G401.6 (cell line): ENCODE measurements at regions not wholly inside any gene's neighbourhood (a gene's known extent, or its start where the extent isn't known, plus 50 kb on each side); places are given as distances from the start of the nearest gene placed in this dataset.

Experiments used
- FAIRE-seq: peaks from 2 replicates; lab custom pipeline; 2012; peaks lifted over from hg19 to GRCh38; lab: Jason Lieb, UNC

- FAIRE-seq, result no peak
Measured at GRCh38 chr1:194150242-194150641, 963.8 kb upstream of the B3GALT2 start.

DNA sequence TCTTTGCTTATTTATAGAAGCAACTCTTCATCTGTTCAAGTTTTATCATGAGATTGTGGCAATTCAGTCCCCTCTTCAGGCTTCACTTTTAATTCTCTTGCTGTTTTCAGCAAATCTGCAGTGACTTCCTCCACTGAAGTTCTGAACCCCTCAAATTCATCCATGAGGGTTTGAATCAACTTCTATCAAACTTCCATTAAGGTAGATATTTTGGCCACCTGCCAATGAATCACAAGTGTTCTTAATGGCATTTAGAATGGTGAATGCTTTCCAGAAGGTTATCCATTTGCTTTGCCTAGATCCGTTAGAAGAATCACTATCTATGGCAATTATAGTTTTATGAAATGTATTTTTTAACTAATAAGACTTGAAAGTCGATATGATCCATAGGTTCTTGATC lies 946.7 kb upstream of the B3GALT2 start:
- no peak for FAIRE-seq

- no peak for FAIRE-seq
Measured at GRCh38 chr1:194118086-194118485, 931.7 kb upstream of the B3GALT2 start.

DNA sequence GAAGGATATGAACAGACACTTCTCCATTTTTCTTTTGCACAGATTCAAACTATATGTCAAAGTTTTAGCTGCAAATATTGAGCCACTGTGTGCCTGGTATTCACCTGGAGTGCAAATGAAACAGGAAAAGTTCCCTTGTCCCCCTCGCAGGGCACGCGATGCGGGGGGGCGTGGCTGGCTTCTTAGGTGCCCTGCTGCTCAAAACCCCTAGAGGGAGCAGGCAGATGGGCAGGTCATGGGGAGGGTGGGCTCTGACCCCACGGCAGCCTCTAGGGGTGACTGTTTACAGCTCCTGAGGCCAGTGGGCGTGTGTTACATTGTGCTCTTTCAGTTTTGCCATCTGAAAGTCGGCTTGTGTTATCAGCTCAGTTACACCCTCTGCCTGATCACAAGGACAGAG lies 931.2 kb upstream of the B3GALT2 start:
- no peak for FAIRE-seq

DNA sequence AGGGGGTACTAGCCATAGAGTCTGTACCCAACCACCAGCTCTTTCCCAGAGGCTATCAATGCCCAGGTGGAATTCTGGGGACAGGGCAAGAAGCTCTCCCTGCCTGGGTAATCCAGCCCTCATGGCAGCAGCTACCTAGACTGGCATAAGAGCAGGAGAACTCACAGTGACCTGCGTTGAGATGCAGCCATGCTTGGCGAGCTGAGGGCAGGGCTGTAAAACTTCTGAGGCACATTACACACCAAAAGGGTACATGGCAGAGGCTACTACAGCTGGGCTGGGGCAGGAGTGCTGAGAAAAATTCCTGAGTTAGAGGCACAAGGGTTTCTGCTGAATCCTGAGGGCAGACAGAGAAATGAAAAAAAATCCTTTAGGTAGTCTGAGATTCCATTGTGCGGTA lies 927.9 kb upstream of the B3GALT2 start:
- no peak for FAIRE-seq

- no peak for FAIRE-seq
Measured at GRCh38 chr1:194105381-194105780, 919.0 kb upstream of the B3GALT2 start.

DNA sequence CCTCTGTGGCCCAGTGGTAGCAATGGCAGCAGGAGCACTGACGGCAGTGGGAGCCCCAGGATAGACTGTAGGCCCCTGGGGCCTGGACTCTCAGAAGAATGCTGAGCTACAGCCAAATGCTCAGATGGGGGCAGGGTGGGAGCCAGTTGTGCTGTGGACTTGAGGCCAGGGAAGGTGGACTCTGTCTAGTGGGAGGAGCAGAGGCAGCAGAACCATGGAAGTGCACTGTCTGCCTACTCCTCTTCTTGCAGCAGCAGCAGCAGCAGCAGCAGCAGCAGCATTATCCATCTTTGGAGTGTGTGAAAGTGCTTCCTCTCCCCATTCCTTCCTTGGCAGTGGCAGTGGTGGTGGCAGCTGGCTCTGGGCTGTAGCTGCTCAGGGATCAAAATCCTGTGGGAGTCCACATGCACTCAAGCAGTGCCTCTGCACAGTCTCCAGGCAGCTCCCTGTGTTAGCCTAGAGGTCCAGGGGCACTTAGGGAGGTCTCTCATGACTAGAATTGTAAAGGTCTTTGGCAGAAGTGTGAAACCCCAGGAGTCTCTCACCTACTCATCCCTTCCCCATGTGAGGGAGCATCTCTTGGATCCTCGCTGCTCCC lies 917.9 kb upstream of the B3GALT2 start:
- no peak for FAIRE-seq

- FAIRE-seq, result no peak
Measured at GRCh38 chr1:194103516-194104246, 917.3 kb upstream of the B3GALT2 start.

- no peak for FAIRE-seq
Measured at GRCh38 chr1:194103101-194103500, 916.7 kb upstream of the B3GALT2 start.

DNA sequence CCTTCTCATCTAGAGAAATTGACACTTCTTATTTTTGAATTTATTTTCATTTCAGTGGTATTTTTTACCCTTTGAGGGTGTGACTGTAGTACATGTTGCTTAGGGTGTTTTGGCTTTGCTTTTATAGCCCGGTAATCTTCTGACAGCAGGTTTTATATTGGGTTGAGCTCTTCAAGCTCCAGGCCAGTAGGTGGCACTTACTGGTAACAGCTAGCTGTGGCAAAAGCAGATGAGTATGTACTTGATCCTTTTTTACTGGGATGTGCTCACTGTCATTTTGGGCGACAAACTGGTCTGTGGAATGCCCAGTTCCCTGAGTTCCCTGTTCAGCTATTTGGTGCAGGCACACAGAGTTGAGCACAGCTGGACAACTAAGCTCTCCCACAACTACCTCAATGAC lies 916.2 kb upstream of the B3GALT2 start:
- FAIRE-seq, result no peak

- no peak for FAIRE-seq
Measured at GRCh38 chr1:194084755-194085154, 898.3 kb upstream of the B3GALT2 start.

GRCh38 chr1:194081444-194081843 lies 895.0 kb upstream of the B3GALT2 start:
- FAIRE-seq, result no peak

DNA sequence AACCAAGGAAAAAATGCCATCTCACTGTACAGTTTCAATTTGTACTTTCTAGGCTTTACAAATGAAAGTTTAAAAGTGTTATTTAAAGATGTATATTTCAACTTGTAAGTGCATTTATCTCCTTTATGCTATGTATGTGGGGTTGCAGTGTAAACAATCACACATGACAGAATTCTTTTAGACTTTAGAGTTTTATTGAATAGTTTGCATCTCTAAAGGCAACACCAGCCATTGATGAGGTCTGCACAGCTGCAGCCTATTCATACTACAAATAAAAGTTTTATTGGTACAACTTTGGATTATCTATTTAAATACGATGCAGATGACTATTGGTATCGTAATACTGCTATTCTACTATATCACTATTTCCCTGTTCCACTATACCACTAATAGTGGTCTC lies 894.4 kb upstream of the B3GALT2 start:
- FAIRE-seq, result no peak

DNA sequence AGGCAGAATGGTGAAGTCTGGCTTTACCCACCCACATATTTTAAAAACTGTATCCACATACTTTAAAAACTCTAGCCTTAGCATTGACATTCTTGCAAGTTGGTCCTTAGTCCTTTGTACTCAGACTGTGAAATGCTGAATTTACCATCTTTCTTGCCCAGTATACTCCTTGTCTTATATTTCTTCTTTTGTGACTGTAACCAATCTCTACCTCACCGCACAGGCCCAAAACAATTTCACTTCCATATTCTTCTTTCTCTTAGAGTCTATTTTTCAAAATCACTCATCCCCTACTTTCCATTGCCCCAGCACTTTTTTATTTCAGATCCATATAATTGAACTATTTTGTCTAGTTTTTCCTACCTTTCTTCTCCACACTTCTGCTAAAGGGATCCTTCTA lies 892.4 kb upstream of the B3GALT2 start:
- no peak for FAIRE-seq

DNA sequence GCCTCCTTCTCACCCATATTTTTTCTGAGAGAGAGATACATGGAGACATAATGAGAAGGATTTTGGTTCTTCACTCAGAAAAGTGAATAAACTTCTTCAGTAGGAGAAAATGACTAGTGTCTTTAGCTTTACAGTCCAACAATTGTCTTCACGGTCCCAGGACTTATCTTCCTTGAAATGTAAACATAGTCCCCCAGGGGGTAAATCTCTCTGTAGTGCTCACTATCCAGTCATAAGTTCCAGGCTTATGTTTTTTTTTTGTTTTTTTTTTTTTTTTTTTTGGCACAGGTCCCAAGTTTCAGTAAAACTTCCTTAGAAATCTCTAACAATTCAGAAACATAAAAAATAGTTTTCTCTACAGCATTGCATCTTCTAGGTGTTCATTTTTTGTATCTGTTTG lies 890.2 kb upstream of the B3GALT2 start:
- FAIRE-seq, result no peak

- FAIRE-seq, result no peak
Measured at GRCh38 chr1:194073833-194074232, 887.4 kb upstream of the B3GALT2 start.

DNA sequence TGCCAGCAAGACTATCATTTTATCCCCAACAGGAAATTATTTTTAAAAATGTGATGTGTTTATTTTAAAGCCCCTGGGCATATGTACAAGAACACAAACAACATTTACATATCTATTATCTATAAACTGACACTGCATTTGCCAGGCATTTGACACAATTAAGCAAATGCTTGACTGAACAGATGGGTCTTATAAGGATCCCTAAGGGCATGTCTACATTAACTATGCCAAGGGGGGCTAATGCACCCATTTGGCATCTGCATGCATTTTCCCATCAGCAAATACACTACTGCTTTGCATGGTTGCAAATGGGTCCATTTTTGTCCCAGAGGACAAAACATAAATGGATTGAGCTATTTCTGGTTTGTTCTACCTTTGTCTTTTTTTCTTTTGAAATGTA lies 884.8 kb upstream of the B3GALT2 start:
- no peak for FAIRE-seq

GRCh38 chr1:194069831-194070218 lies 883.4 kb upstream of the B3GALT2 start:
- FAIRE-seq, result no peak

DNA sequence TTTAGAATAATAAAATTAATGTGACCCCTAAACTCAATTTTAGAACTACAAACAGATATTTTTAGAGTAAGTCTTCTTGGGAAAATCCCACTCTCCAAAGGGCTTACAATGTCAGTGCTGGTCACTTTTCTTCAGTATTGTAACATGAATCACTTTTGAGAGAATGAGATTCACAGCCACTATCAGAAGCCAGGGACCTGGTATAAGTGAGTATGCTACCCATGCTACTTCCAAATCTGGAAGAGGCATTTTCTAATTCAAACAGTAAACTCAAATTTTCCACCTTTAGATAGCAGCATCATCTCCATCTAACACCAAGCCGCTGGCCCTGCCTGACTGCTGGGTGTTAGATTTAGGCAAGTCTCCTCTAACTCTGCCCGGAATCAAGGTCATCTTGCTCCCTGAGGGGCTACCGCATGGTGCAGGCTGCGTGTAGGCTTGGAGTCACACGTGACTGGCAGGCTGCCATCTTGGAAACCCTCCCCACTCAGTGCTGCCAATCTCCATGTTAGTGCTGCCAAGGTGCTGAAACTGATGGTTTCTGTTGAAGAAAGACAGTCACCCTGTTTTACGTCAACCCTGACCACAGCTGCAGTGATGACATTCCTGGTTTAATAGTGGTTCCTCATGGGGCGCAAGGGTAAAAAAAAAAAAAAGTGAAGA lies 882.9 kb upstream of the B3GALT2 start:
- FAIRE-seq, result no peak

- FAIRE-seq, result no peak
Measured at GRCh38 chr1:194068446-194069167, 882.2 kb upstream of the B3GALT2 start.

DNA sequence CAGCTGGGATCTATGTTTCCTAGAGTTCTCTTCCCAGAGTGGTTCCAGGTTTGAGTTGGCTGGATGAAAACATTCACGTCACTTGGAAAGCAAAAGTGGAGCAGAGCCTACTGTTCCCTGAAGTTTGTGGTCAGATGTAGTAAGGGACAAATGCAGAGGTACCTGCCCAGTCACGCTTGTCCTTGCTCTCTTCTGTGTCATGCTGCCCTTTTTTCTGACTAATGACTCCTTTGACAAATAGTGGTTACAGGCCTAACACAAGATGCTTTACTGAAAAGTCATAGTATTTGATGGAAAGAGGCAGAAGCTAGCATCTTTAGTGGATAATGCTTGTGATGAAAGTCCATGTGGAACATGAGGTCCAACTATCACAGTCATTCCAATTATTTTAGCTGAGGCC lies 881.4 kb upstream of the B3GALT2 start:
- FAIRE-seq, result no peak

GRCh38 chr1:194062962-194063361 lies 876.5 kb upstream of the B3GALT2 start:
- no peak for FAIRE-seq

- FAIRE-seq, result no peak
Measured at GRCh38 chr1:194062526-194062925, 876.1 kb upstream of the B3GALT2 start.
